H9 (cell line): ENCODE measurements at regions not wholly inside any gene's neighbourhood (a gene's known extent, or its start where the extent isn't known, plus 50 kb on each side); places are given as distances from the start of the nearest gene placed in this dataset.

Source experiments
- DNase-seq: peaks from one replicate; pipeline ENCODE4 v3.0.0-alpha.2; 2017
- H2AFZ ChIP-seq: one replicate; pipeline ENCODE4 v1.6.1; 2013; ENCODE audit warnings: mild to moderate bottlenecking, low read length, control low read depth, moderate library complexity
- H2AK5ac ChIP-seq: 2 replicates; pipeline ENCODE4 v1.6.1; 2013; ENCODE audit warnings: low read length, control low read depth, mixed read lengths; ENCODE audit not compliant: insufficient read length
- H2BK120ac ChIP-seq: one replicate; pipeline ENCODE4 v1.6.1; 2013; ENCODE audit warnings: low read depth, mild to moderate bottlenecking, low read length, control low read depth, inconsistent platforms; ENCODE audit not compliant: poor library complexity, severe bottlenecking
- H2BK12ac ChIP-seq: 2 replicates; pipeline ENCODE4 v1.6.1; 2013; ENCODE audit warnings: low read length, control low read depth, mixed read lengths, low read depth; ENCODE audit not compliant: insufficient read length
- H2BK15ac ChIP-seq: 2 replicates; pipeline ENCODE4 v1.6.1; 2013; ENCODE audit warnings: low read depth, low read length, control low read depth
- H2BK20ac ChIP-seq: one replicate; pipeline ENCODE4 v1.6.1; 2013; ENCODE audit warnings: low read depth, mild to moderate bottlenecking, low read length, control low read depth, inconsistent platforms; ENCODE audit not compliant: poor library complexity, severe bottlenecking
- H2BK5ac ChIP-seq: 2 replicates; pipeline ENCODE4 v1.6.1; 2013; ENCODE audit warnings: low read length, control low read depth, mixed read lengths; ENCODE audit not compliant: insufficient read length
- H3K14ac ChIP-seq: 2 replicates; pipeline ENCODE4 v1.6.1; 2013; ENCODE audit warnings: low read length, control low read depth; ENCODE audit not compliant: insufficient read depth
- H3K18ac ChIP-seq: 2 replicates; pipeline ENCODE4 v1.6.1; 2013; ENCODE audit warnings: low read depth, mild to moderate bottlenecking, mixed read lengths, low read length, control low read depth; ENCODE audit not compliant: insufficient read length
- H3K23ac ChIP-seq: 2 replicates; pipeline ENCODE4 v1.6.1; 2013; ENCODE audit warnings: low read length, control low read depth, mixed read lengths, low read depth; ENCODE audit not compliant: insufficient read length
- H3K23me2 ChIP-seq: 2 replicates; pipeline ENCODE4 v1.6.1; 2013; ENCODE audit warnings: low read depth, mild to moderate bottlenecking, mixed read lengths, low read length, control low read depth; ENCODE audit not compliant: insufficient read length, poor library complexity, severe bottlenecking
- H3K27ac ChIP-seq: 2 replicates; pipeline ENCODE4 v1.5.1; 2013; ENCODE audit warnings: low read length, control low read depth, mixed read lengths, low read depth; ENCODE audit not compliant: insufficient read length
- H3K27me3 ChIP-seq: 2 replicates; pipeline ENCODE4 v1.6.1; 2013; ENCODE audit warnings: low read length, control low read depth, inconsistent platforms; ENCODE audit not compliant: insufficient read depth
- H3K4ac ChIP-seq: 2 replicates; pipeline ENCODE4 v1.6.1; 2013; ENCODE audit warnings: low read depth, mild to moderate bottlenecking, control low read depth, inconsistent platforms, low read length, moderate library complexity
- H3K4me1 ChIP-seq: 2 replicates; pipeline ENCODE4 v1.6.1; 2013; ENCODE audit warnings: low read length, control low read depth, inconsistent platforms; ENCODE audit not compliant: insufficient read depth
- H3K4me2 ChIP-seq: 2 replicates; pipeline ENCODE4 v1.6.1; 2013; ENCODE audit warnings: low read length, control low read depth, mixed read lengths; ENCODE audit not compliant: insufficient read length, insufficient read depth
- H3K56ac ChIP-seq: 2 replicates; pipeline ENCODE4 v1.6.1; 2013; ENCODE audit warnings: low read depth, mild to moderate bottlenecking, mixed read lengths, low read length, control low read depth; ENCODE audit not compliant: insufficient read length
- H3K79me1 ChIP-seq: 2 replicates; pipeline ENCODE4 v1.6.1; 2013; ENCODE audit warnings: low read depth, mild to moderate bottlenecking, moderate library complexity, low read length, control low read depth, inconsistent platforms; ENCODE audit not compliant: insufficient read depth, poor library complexity, severe bottlenecking
- H3K79me2 ChIP-seq: 2 replicates; pipeline ENCODE4 v1.6.1; 2013; ENCODE audit warnings: low read length, control low read depth, inconsistent platforms; ENCODE audit not compliant: insufficient read depth
- H3K9ac ChIP-seq: 2 replicates; pipeline ENCODE4 v1.6.1; 2013; ENCODE audit warnings: low read length, control low read depth, mixed read lengths; ENCODE audit not compliant: insufficient read length; ENCODE audit errors: extremely low read depth
- H3K9me3 ChIP-seq: one replicate; pipeline ENCODE4 v1.6.1; 2013; ENCODE audit warnings: low read depth, low read length, inconsistent platforms; ENCODE audit not compliant: control insufficient read depth
- H3T11ph ChIP-seq: one replicate; pipeline ENCODE4 v1.6.1; 2013; ENCODE audit warnings: mild to moderate bottlenecking, low read length, control low read depth, inconsistent platforms
- H4K20me1 ChIP-seq: one replicate; pipeline ENCODE4 v1.6.1; 2013; ENCODE audit not compliant: control insufficient read depth, insufficient read length, insufficient read depth
- H4K5ac ChIP-seq: 2 replicates; pipeline ENCODE4 v1.6.1; 2013; ENCODE audit warnings: low read depth, mild to moderate bottlenecking, mixed read lengths, low read length, control low read depth; ENCODE audit not compliant: insufficient read length
- H4K8ac ChIP-seq: replicated peaks from 2 replicates; pipeline ENCODE4 v1.6.1; 2013; ENCODE audit warnings: low read length, control low read depth, mixed read lengths, low read depth; ENCODE audit not compliant: insufficient read length
- H4K91ac ChIP-seq: 2 replicates; pipeline ENCODE4 v1.6.1; 2013; ENCODE audit warnings: low read depth, mild to moderate bottlenecking, moderate library complexity, mixed read lengths, low read length, control low read depth; ENCODE audit not compliant: insufficient read length
- H3K27ac Mint-ChIP-seq, 3 experiments: 2 replicates in 2 of 3; 3 replicates in 1 of 3; pipeline ENCODE4 v1.8.0; 2020 to 2021; ENCODE audit warnings: mixed read lengths in 3 of 3, mild to moderate bottlenecking in 1 of 3, moderate library complexity in 1 of 3
- H3K27me3 Mint-ChIP-seq: 2 replicates; pipeline ENCODE4 v1.8.0; 2021; ENCODE audit warnings: low read depth, mild to moderate bottlenecking, moderate library complexity, mixed read lengths
- H3K36me3 Mint-ChIP-seq, 3 experiments: 2 replicates in 2 of 3; 3 replicates in 1 of 3; pipeline ENCODE4 v1.8.0; 2020 to 2021; ENCODE audit warnings: low read depth in 3 of 3, mixed read lengths in 3 of 3; ENCODE audit not compliant: insufficient read depth in 1 of 3
- H3K4me1 Mint-ChIP-seq, 2 experiments: 2 replicates each; pipeline ENCODE4 v1.8.0; 2020; ENCODE audit warnings: mixed read lengths in 2 of 2
- H3K4me3 Mint-ChIP-seq, 2 experiments: 2 replicates in 1 of 2; 3 replicates in 1 of 2; pipeline ENCODE4 v1.8.0; 2020 to 2021; ENCODE audit warnings: mild to moderate bottlenecking in 2 of 2, mixed read lengths in 2 of 2, moderate library complexity in 1 of 2
- H3K9me3 Mint-ChIP-seq, 2 experiments: 2 replicates in 1 of 2; 3 replicates in 1 of 2; pipeline ENCODE4 v1.8.0; 2020; ENCODE audit warnings: mild to moderate bottlenecking in 2 of 2, mixed read lengths in 2 of 2, moderate library complexity in 1 of 2
- CTCF ChIP-seq: fragments of 200-600 bp; sonication (generic); conservative IDR thresholded peaks from 3 replicates; pipeline ENCODE4 v1.8.0; 2021; ENCODE audit warnings: antibody characterized with exemption, mild to moderate bottlenecking
- WGBS: extraction: QIAGEN DNeasy Blood & Tissue Kit; methylation state at CpG from one replicate; pipeline ENCODE4 v1.1.7; 2013; ENCODE audit warnings: missing lambda C conversion rate, low lambda C conversion rate, mixed read lengths; ENCODE audit not compliant: insufficient read length; ENCODE audit errors: extremely low coverage; 5-methylcytosine and 5-hydroxymethylcytosine counted together

GRCh38 chr11:25876456-25876965, 455.4 kb upstream of the ANO3 start:
- H3K27ac ChIP-seq = no peak overlapping the region
- H2AK5ac ChIP-seq = no peak overlapping the region
- no peak overlapping the region for H3K4ac ChIP-seq
- H4K20me1 ChIP-seq = no peaks in the 10 kb centered on the region
- no peak overlapping the region for H3K14ac ChIP-seq
- H3K4me3 Mint-ChIP-seq = no peak overlapping the region
- H3K79me2 ChIP-seq = no peaks in the 10 kb centered on the region
- H3K18ac ChIP-seq = no peak overlapping the region
- no peak overlapping the region for H3K9ac ChIP-seq
- H3K27ac Mint-ChIP-seq = peak overlapping the region in 1 of 3 experiments; percentile 29; a peak in 1 of 7 replicates
- H3T11ph ChIP-seq = no peak overlapping the region
- no peaks in the 10 kb centered on the region for H3K36me3 Mint-ChIP-seq
- H2BK5ac ChIP-seq = no peak overlapping the region
- H2BK120ac ChIP-seq = no peak overlapping the region
- H3K27me3 Mint-ChIP-seq = peaks cover 2% of the 10 kb centered on the region; the same call in 1 of the 2 replicates
- no peak overlapping the region for H3K56ac ChIP-seq
- H3K27me3 ChIP-seq = no peaks in the 10 kb centered on the region
- H2BK15ac ChIP-seq = no peak overlapping the region
- no CpG with 5 or more reads among the region's 3 CpGs for WGBS
- no peaks in the 10 kb centered on the region for H3K23me2 ChIP-seq
- no peak overlapping the region for H4K5ac ChIP-seq
- no peak overlapping the region for H3K23ac ChIP-seq
- H3K79me1 ChIP-seq = no peaks in the 10 kb centered on the region
- H3K9me3 ChIP-seq = no peaks in the 10 kb centered on the region
- no peak overlapping the region for H2AFZ ChIP-seq
- no peaks in the 10 kb centered on the region; a peak in 1 of 5 replicates for H3K9me3 Mint-ChIP-seq
- no peak overlapping the region for H2BK12ac ChIP-seq
- no peak for DNase-seq
- TF ChIP-seq CTCF = no peak
- H3K4me1 Mint-ChIP-seq = peaks cover 15 to 16% of the 10 kb centered on the region in 2 experiments
- no peak overlapping the region for H3K4me2 ChIP-seq
- H4K91ac ChIP-seq = no peak overlapping the region
- H2BK20ac ChIP-seq = no peak overlapping the region
- H4K8ac ChIP-seq = no peak overlapping the region
- H3K4me1 ChIP-seq = peaks cover 3% of the 10 kb centered on the region; the same call in 1 of the 2 replicates
